H1 (cell line): ENCODE measurements at regions not wholly inside any gene's neighbourhood (a gene's known extent, or its start where the extent isn't known, plus 50 kb on each side); places are given as distances from the start of the nearest gene placed in this dataset.

Experiments
- CTCF ChIA-PET: fragments of 300-600 bp; sonication (Branson Sonifier 250); formaldehyde crosslinking; loops from one replicate; lab custom pipeline; 2021; ENCODE audit not compliant: partially characterized antibody; lab: Charles Lee
- POLR2A ChIA-PET: fragments of 300-600 bp; sonication (Branson Sonifier 250); formaldehyde crosslinking; loops from one replicate; lab custom pipeline; 2021; ENCODE audit warnings: inconsistent platforms; ENCODE audit not compliant: partially characterized antibody; lab: Charles Lee
- DNase-seq, 2 experiments: peaks; one replicate each; pipeline versions ENCODE4 v3.0.0 to v3.0.0-alpha.2; 2010 to 2022; ENCODE audit warnings: low spot score in 2 of 2, low read depth in 1 of 2, mixed read lengths in 1 of 2
- FAIRE-seq: peaks from 2 replicates; lab custom pipeline; 2011; peaks lifted over from hg19 to GRCh38; lab: Jason Lieb, UNC
- H2AFZ ChIP-seq: 2 replicates; pipeline ENCODE4 v1.8.1; 2012; ENCODE audit warnings: low read length, inconsistent platforms
- H2AK5ac ChIP-seq: 2 replicates; pipeline ENCODE4 v1.6.1; 2013; ENCODE audit warnings: low read depth, low read length
- H2BK120ac ChIP-seq: replicated peaks from 2 replicates; pipeline ENCODE3; 2013; ENCODE audit warnings: low read depth, low read length, inconsistent platforms
- H2BK12ac ChIP-seq: 2 replicates; pipeline ENCODE4 v1.6.1; 2013; ENCODE audit warnings: low read depth, low read length
- H2BK15ac ChIP-seq: 2 replicates; pipeline ENCODE4 v1.6.1; 2013; ENCODE audit warnings: low read length
- H2BK20ac ChIP-seq: 2 replicates; pipeline ENCODE4 v1.6.1; 2013; ENCODE audit warnings: low read length
- H2BK5ac ChIP-seq: 2 replicates; pipeline ENCODE4 v1.6.1; 2013; ENCODE audit warnings: low read depth, low read length
- H3K14ac ChIP-seq: 2 replicates; pipeline ENCODE4 v1.6.1; 2013; ENCODE audit warnings: inconsistent platforms; ENCODE audit not compliant: insufficient read length
- H3K18ac ChIP-seq: 2 replicates; pipeline ENCODE4 v1.6.1; 2013; ENCODE audit warnings: low read length; ENCODE audit errors: extremely low read depth
- H3K23ac ChIP-seq: 2 replicates; pipeline ENCODE4 v1.6.1; 2013; ENCODE audit warnings: inconsistent platforms; ENCODE audit not compliant: insufficient read length
- H3K23me2 ChIP-seq: 2 replicates; pipeline ENCODE4 v1.6.1; 2013; ENCODE audit warnings: low read depth, low read length
- H3K27ac ChIP-seq: 2 replicates; pipeline ENCODE4 v1.6.1; 2011; ENCODE audit warnings: low read depth, low read length, inconsistent platforms
- H3K27me3 ChIP-seq, 4 experiments: replicated peaks in 1 of 4; 1 replicate in 1 of 4; 2 replicates in 3 of 4; pipeline versions ENCODE4 v1.6.1 to v1.8.1; 2011 to 2013; ENCODE audit warnings: low read length in 3 of 4, mild to moderate bottlenecking in 3 of 4, inconsistent platforms in 2 of 4, mixed read lengths in 2 of 4, moderate library complexity in 1 of 4; ENCODE audit not compliant: control insufficient read depth in 3 of 4, insufficient read depth in 3 of 4; ENCODE audit errors: extremely low read depth in 1 of 4
- H3K36me3 ChIP-seq, 4 experiments: 2 replicates each; pipeline versions ENCODE4 v1.6.1 to v1.8.1; 2011 to 2013; ENCODE audit warnings: mild to moderate bottlenecking in 4 of 4, low read length in 3 of 4, moderate library complexity in 2 of 4, control low read depth in 1 of 4, inconsistent platforms in 1 of 4; ENCODE audit not compliant: insufficient read depth in 4 of 4, control insufficient read depth in 2 of 4
- H3K4ac ChIP-seq: replicated peaks from 2 replicates; pipeline ENCODE3; 2013; ENCODE audit warnings: low read length, low read depth, mixed read lengths, inconsistent platforms; ENCODE audit not compliant: insufficient read length
- H3K4me1 ChIP-seq, 4 experiments: replicated peaks in 1 of 4; 1 replicate in 1 of 4; 2 replicates in 3 of 4; pipeline versions ENCODE4 v1.6.1 to v1.8.1; 2011 to 2013; ENCODE audit warnings: low read length in 3 of 4, inconsistent platforms in 2 of 4, mixed read lengths in 1 of 4; ENCODE audit not compliant: insufficient read depth in 4 of 4, control insufficient read depth in 3 of 4
- H3K4me2 ChIP-seq, 2 experiments: 2 replicates each; pipeline versions ENCODE4 v1.6.1 to v1.8.1; 2011 to 2013; ENCODE audit warnings: low read depth in 2 of 2, low read length in 2 of 2, control low read depth in 1 of 2, inconsistent platforms in 1 of 2, mild to moderate bottlenecking in 1 of 2; ENCODE audit not compliant: insufficient read depth in 1 of 2
- H3K4me3 ChIP-seq, 4 experiments: fragments of 200-600, 300-600 bp in 1 of 4; sonication (generic), shearing (Covaris generic), sonication (Bioruptor Twin) in 1 of 4; 2 replicates each; pipeline versions ENCODE4 v1.5.1 to v1.8.1; 2011 to 2016; ENCODE audit warnings: low read length in 4 of 4, low read depth in 3 of 4, control low read depth in 2 of 4, inconsistent platforms in 2 of 4, mild to moderate bottlenecking in 2 of 4, mixed read lengths in 1 of 4, moderate library complexity in 1 of 4; ENCODE audit not compliant: insufficient read depth in 2 of 4; ENCODE audit errors: extremely low read depth in 1 of 4
- H3K56ac ChIP-seq: replicated peaks from 2 replicates; pipeline ENCODE3; 2013; ENCODE audit warnings: low read depth, mild to moderate bottlenecking, mixed read lengths, low read length, inconsistent platforms; ENCODE audit not compliant: insufficient read length
- H3K79me1 ChIP-seq: 2 replicates; pipeline ENCODE4 v1.6.1; 2013; ENCODE audit warnings: low read depth, low read length, control low read depth
- H3K79me2 ChIP-seq, 2 experiments: 2 replicates each; pipeline versions ENCODE4 v1.6.1 to v1.8.1; 2012 to 2013; ENCODE audit warnings: low read length in 2 of 2, mild to moderate bottlenecking in 2 of 2, inconsistent platforms in 1 of 2; ENCODE audit not compliant: insufficient read depth in 2 of 2, control insufficient read depth in 1 of 2
- H3K9ac ChIP-seq, 4 experiments: replicated peaks in 1 of 4; 1 replicate in 1 of 4; 2 replicates in 3 of 4; pipeline versions ENCODE4 v1.6.1 to v1.8.1; 2011 to 2013; ENCODE audit warnings: low read depth in 3 of 4, low read length in 3 of 4, control low read depth in 2 of 4, mild to moderate bottlenecking in 2 of 4, moderate library complexity in 2 of 4, inconsistent platforms in 1 of 4; ENCODE audit errors: extremely low read depth in 1 of 4
- H3K9me3 ChIP-seq, 2 experiments: 2 replicates each; pipeline versions ENCODE4 v1.6.1 to v1.8.1; 2012 to 2013; ENCODE audit warnings: mild to moderate bottlenecking in 2 of 2, moderate library complexity in 2 of 2, control low read depth in 1 of 2, inconsistent platforms in 1 of 2, low read depth in 1 of 2, low read length in 1 of 2, mixed read lengths in 1 of 2; ENCODE audit not compliant: insufficient read depth in 2 of 2
- H4K20me1 ChIP-seq, 2 experiments: replicated peaks in 1 of 2; 2 replicates each; pipeline versions ENCODE3 to v1.8.1; 2011 to 2013; ENCODE audit warnings: inconsistent platforms in 2 of 2, low read length in 2 of 2, mild to moderate bottlenecking in 1 of 2; ENCODE audit not compliant: insufficient read depth in 2 of 2, control insufficient read depth in 1 of 2
- H4K5ac ChIP-seq: 2 replicates; pipeline ENCODE4 v1.6.1; 2013; ENCODE audit warnings: low read length, low read depth, mixed read lengths, inconsistent platforms; ENCODE audit not compliant: insufficient read length
- H4K8ac ChIP-seq: 2 replicates; pipeline ENCODE4 v1.8.0; 2013; ENCODE audit warnings: mild to moderate bottlenecking, moderate library complexity, low read length, inconsistent platforms; ENCODE audit not compliant: insufficient read depth; ENCODE audit errors: extremely low read depth
- H4K91ac ChIP-seq: replicated peaks from 2 replicates; pipeline ENCODE3; 2013; ENCODE audit warnings: low read length, mixed read lengths, inconsistent platforms; ENCODE audit not compliant: insufficient read length
- ASH2L ChIP-seq: fragments of 200-600, 300-600 bp; sonication (generic); IDR thresholded peaks from one replicate; pipeline ENCODE4 v1.7.1; 2017; ENCODE audit warnings: low read length
- CTBP2 ChIP-seq: IDR thresholded peaks from 2 replicates; pipeline ENCODE4 v1.7.0; 2011; ENCODE audit warnings: borderline replicate concordance, mild to moderate bottlenecking, moderate library complexity, mixed read lengths, low read length; ENCODE audit not compliant: insufficient read depth, insufficient read length
- CTCF ChIP-seq, 3 experiments: IDR thresholded peaks; 1 replicate in 2 of 3; 2 replicates in 1 of 3; pipeline versions ENCODE4 v1.5.1 to v1.6.1; 2011; ENCODE audit warnings: low read length in 3 of 3, mild to moderate bottlenecking in 3 of 3, inconsistent platforms in 2 of 3, low read depth in 1 of 3, moderate library complexity in 1 of 3; ENCODE audit not compliant: insufficient read depth in 1 of 3; ENCODE audit errors: control extremely low read depth in 1 of 3
- HDAC6 ChIP-seq: IDR thresholded peaks from one replicate; pipeline ENCODE4 v1.7.1; 2012; ENCODE audit warnings: low read depth, mild to moderate bottlenecking, inconsistent platforms, low read length, moderate library complexity
- KDM4A ChIP-seq: IDR thresholded peaks from one replicate; pipeline ENCODE4 v1.7.1; 2012; ENCODE audit warnings: low read depth, mild to moderate bottlenecking, moderate library complexity, low read length, inconsistent platforms; ENCODE audit not compliant: severe bottlenecking
- MAFK ChIP-seq: IDR thresholded peaks from 2 replicates; pipeline ENCODE4 v1.6.1; 2012; ENCODE audit warnings: low read depth, mild to moderate bottlenecking, improper control_type of control experiment, low read length
- SP4 ChIP-seq: IDR thresholded peaks from 2 replicates; pipeline ENCODE4 v1.6.1; 2012; ENCODE audit warnings: low read length, inconsistent platforms
- TBP ChIP-seq: IDR thresholded peaks from 2 replicates; pipeline ENCODE4 v1.6.1; 2011; ENCODE audit warnings: low read depth, low read length, improper control_type of control experiment
- YY1 ChIP-seq: IDR thresholded peaks from 2 replicates; pipeline ENCODE4 v1.6.1; 2011; ENCODE audit warnings: low read depth, mild to moderate bottlenecking, low read length

- Histone ChIP-seq H3K9ac (no peak overlapping the region), H3K27me3 (no peaks in the 10 kb centered on the region), H3K4me3 (no peak overlapping the region), H3K27ac (no peak overlapping the region), H3K4me2 (no peak overlapping the region), H4K91ac (no peak overlapping the region), H3K79me2 (no peaks in the 10 kb centered on the region), H2AK5ac (no peak overlapping the region), H3K79me1 (no peaks in the 10 kb centered on the region), H3K23ac (no peak overlapping the region), H3K4me1 (no peaks in the 10 kb centered on the region), H3K23me2 (no peaks in the 10 kb centered on the region), H3K14ac (no peak overlapping the region), H3K9me3 (no peaks in the 10 kb centered on the region), H3K36me3 (no peaks in the 10 kb centered on the region), H2BK5ac (no peak overlapping the region), H4K8ac (no peak overlapping the region), H2BK15ac (no peak overlapping the region), H2BK20ac (no peak overlapping the region), H3K18ac (no peak overlapping the region), H2BK12ac (no peak overlapping the region), H3K4ac (no peak overlapping the region), H3K56ac (no peak overlapping the region), H4K20me1 (no peaks in the 10 kb centered on the region), H2AFZ (no peak overlapping the region), H4K5ac (no peak overlapping the region), H2BK120ac (no peak overlapping the region)
- ChIA-PET CTCF (no interaction called here), POLR2A (no interaction called here)
- DNase-seq: no peak
- FAIRE-seq: no peak
- TF ChIP-seq CTCF (IDR thresholded peaks at IDR 0.05; ENCODE audit: control extremely low read depth in 1 of 3, insufficient read depth in 1 of 3, low read depth in 1 of 3, low read length in 3 of 3) (no peak), MAFK (no peak), SP4 (no peak), HDAC6 (no peak), ASH2L (no peak), CTBP2 (no peak), TBP (no peak), YY1 (no peak), KDM4A (no peak)
These were observed 1073.0 kb upstream of the CELF2 start for GRCh38 chr10:9944690-9945089.
